ENCODE measurements at regions not wholly inside any gene's neighbourhood (a gene's known extent, or its start where the extent isn't known, plus 50 kb on each side); places are given as distances from the start of the nearest gene placed in this dataset.

- no peaks in the 10 kb centered on the region for H3K27me3 ChIP-seq (ENCODE audit: insufficient read depth, low read length)
- no peak overlapping the region for H3K27ac ChIP-seq (ENCODE audit: low read depth, low read length)
- DNase-seq (ENCODE audit: low read depth, low spot score) (no peak), ATAC-seq (no peak)
- H2AFZ ChIP-seq (ENCODE audit: low read depth, low read length, poor library complexity, severe bottlenecking) = no peak overlapping the region
- H3K9ac ChIP-seq (ENCODE audit: low read length) = no peak overlapping the region
- no peaks in the 10 kb centered on the region; a peak in 1 of 4 replicates for H3K9me3 ChIP-seq (ENCODE audit: control insufficient read depth in 1 of 2, insufficient read depth in 1 of 2, low read depth in 1 of 2, low read length in 2 of 2)
- intact Hi-C loops (cut with micrococcal nuclease) = no loop called here
- H3K79me2 ChIP-seq (ENCODE audit: insufficient read depth, low read length) = no peaks in the 10 kb centered on the region
- CTCF ChIA-PET = no interaction called here
- no TSS peak for BruUV-seq (replicated peaks)
- H3K9me2 ChIP-seq (ENCODE audit: insufficient read depth) = no peaks in the 10 kb centered on the region
- H4K20me1 ChIP-seq (ENCODE audit: insufficient read depth) = no peaks in the 10 kb centered on the region
- no peaks in the 10 kb centered on the region for H3K36me3 ChIP-seq (ENCODE audit: control insufficient read depth in 1 of 2, insufficient read depth in 2 of 2, low read length in 2 of 2)
- H3K4me2 ChIP-seq (ENCODE audit: low read length) = no peak overlapping the region
- RAD21 ChIA-PET (ENCODE audit: low non-redundant PET in 1 of 2, low total read pairs in 2 of 2, uncharacterized antibody in 2 of 2, unreplicated experiment in 2 of 2) = no interaction called here
- no peak overlapping the region for H3K4me3 ChIP-seq (replicated peaks in 1 of 2; ENCODE audit: low read depth in 1 of 2, low read length in 2 of 2)
- H3K4me1 ChIP-seq (ENCODE audit: control insufficient read depth in 1 of 2, insufficient read depth in 2 of 2, low read length in 2 of 2) = no peaks in the 10 kb centered on the region
- POLR2A ChIA-PET = no interaction called here
- no peak for TF ChIP-seq POLR2AphosphoS5 (IDR thresholded peaks at IDR 0.05; ENCODE audit: low read depth, low read length)
- no peak for TF ChIP-seq POLR2A (IDR thresholded peaks at IDR 0.05; ENCODE audit: borderline replicate concordance, extremely low read depth, insufficient read depth, insufficient read length)
- no peak for TF ChIP-seq REST (IDR thresholded peaks at IDR 0.05; ENCODE audit: low read depth)
- no peak for TF ChIP-seq ZBTB33 (IDR thresholded peaks at IDR 0.05; ENCODE audit: extremely low read depth, insufficient replicate concordance, low read length)
- TF ChIP-seq RAD21 (IDR thresholded peaks at IDR 0.05; ENCODE audit: low read depth) = no peak
- no peak for TF ChIP-seq EZH2 (IDR thresholded peaks at IDR 0.05)
- TF ChIP-seq FOSL1 (IDR thresholded peaks at IDR 0.05; ENCODE audit: low read depth) = no peak
- TF ChIP-seq MAX (IDR thresholded peaks at IDR 0.05) = no peak
- no peak for TF ChIP-seq SIN3A (IDR thresholded peaks at IDR 0.05; ENCODE audit: low read depth)
- TF ChIP-seq YY1 (IDR thresholded peaks at IDR 0.05; ENCODE audit: extremely low read depth, insufficient replicate concordance, low read depth, low read length) = no peak
- no peak for TF ChIP-seq ATF3 (IDR thresholded peaks at IDR 0.05)
- no peak for TF ChIP-seq ZNF274 (IDR thresholded peaks at IDR 0.05; ENCODE audit: low read depth, low read length)
These were observed 426.7 kb downstream of the IRX2 start for GRCh38 chr5:2324788-2325187.

Measured in HCT116 (cell line).